Activated CD8-positive, alpha-beta T cell treated with anti-CD3 and anti-CD28 coated beads for 36 hours (primary cell): ENCODE measurements at regions not wholly inside any gene's neighbourhood (a gene's known extent, or its start where the extent isn't known, plus 50 kb on each side); places are given as distances from the start of the nearest gene placed in this dataset.
"Not testable (repeated sequence)": the region's sequence is repeated elsewhere in the genome, so short reads cannot be mapped to it uniquely, and the experiment has no call there.

ENCODE experiments used
- ATAC-seq: fragments of 200-7000 bp; cut with Tn5 transposase; one replicate; pipeline ENCODE4 v1.10.0; 2021; ENCODE audit warnings: mild to moderate bottlenecking, moderate library complexity
- CTCF ChIA-PET: fragments of 350-600 bp; sonication (Branson Sonifier 250); formaldehyde crosslinking; loops from one replicate; lab custom pipeline; 2021; ENCODE audit warnings: antibody characterized with exemption; lab: Charles Lee
- POLR2A ChIA-PET: fragments of 350-600 bp; sonication (Branson Sonifier 250); formaldehyde crosslinking; loops from one replicate; lab custom pipeline; 2021; ENCODE audit warnings: antibody characterized with exemption; lab: Charles Lee
- DNase-seq: peaks from one replicate; pipeline ENCODE4 v3.0.0-alpha.2; 2020
- H3K27ac Mint-ChIP-seq: one replicate; pipeline ENCODE4 v1.8.0; 2021; ENCODE audit warnings: mild to moderate bottlenecking, mixed read lengths
- H3K27me3 Mint-ChIP-seq: one replicate; pipeline ENCODE4 v1.8.0; 2021; ENCODE audit warnings: mixed read lengths
- H3K36me3 Mint-ChIP-seq: one replicate; pipeline ENCODE4 v1.8.0; 2021; ENCODE audit warnings: low read depth, mixed read lengths
- H3K4me1 Mint-ChIP-seq: one replicate; pipeline ENCODE4 v1.8.0; 2021; ENCODE audit warnings: low read depth, mixed read lengths
- H3K4me3 Mint-ChIP-seq: one replicate; pipeline ENCODE4 v1.8.0; 2021; ENCODE audit warnings: mild to moderate bottlenecking, moderate library complexity, mixed read lengths
- H3K9me3 Mint-ChIP-seq: one replicate; pipeline ENCODE4 v1.8.0; 2021; ENCODE audit warnings: mixed read lengths
- CTCF ChIP-seq: fragments of 200-600 bp; IDR thresholded peaks from one replicate; pipeline ENCODE4 v1.8.0; 2022; ENCODE audit warnings: antibody characterized with exemption, mild to moderate bottlenecking
- intact Hi-C: fragments of 100-400 bp; cut with micrococcal nuclease; formaldehyde crosslinking; loops from one replicate; pipeline ENCODE4 v1.10.0; 2022

GRCh38 chr6:76165471-76166221, 93.2 kb upstream of the IMPG1 start:
- ChIA-PET CTCF (no interaction called here), POLR2A (no interaction called here)
- no peaks in the 10 kb centered on the region for H3K4me1 Mint-ChIP-seq
- DNase-seq (no peak), ATAC-seq (no peak)
- no peak for TF ChIP-seq CTCF
- H3K36me3 Mint-ChIP-seq: no peaks in the 10 kb centered on the region
- no peaks in the 10 kb centered on the region for H3K27me3 Mint-ChIP-seq
- no peak overlapping the region for H3K27ac Mint-ChIP-seq
- H3K9me3 Mint-ChIP-seq: no peaks in the 10 kb centered on the region
- no peak overlapping the region for H3K4me3 Mint-ChIP-seq
- intact Hi-C loops: no loop called here

GRCh38 chr6:76162811-76163210, 90.3 kb upstream of the IMPG1 start:
- Mint-ChIP-seq H3K27ac (no peak overlapping the region), H3K36me3 (no peaks in the 10 kb centered on the region), H3K27me3 (no peaks in the 10 kb centered on the region), H3K9me3 (peaks cover 14% of the 10 kb centered on the region), H3K4me1 (no peaks in the 10 kb centered on the region), H3K4me3 (no peak overlapping the region)
- DNase-seq (no peak), ATAC-seq (no peak)
- no peak for TF ChIP-seq CTCF
- intact Hi-C loops: no loop called here
- POLR2A ChIA-PET: no interaction called here
- CTCF ChIA-PET: no interaction called here

- POLR2A ChIA-PET, H3K4me1 Mint-ChIP-seq, H3K36me3 Mint-ChIP-seq, H3K27me3 Mint-ChIP-seq, H3K27ac Mint-ChIP-seq, CTCF ChIA-PET, DNase-seq, ATAC-seq, H3K4me3 Mint-ChIP-seq, intact Hi-C loops: not testable (repeated sequence)
- H3K9me3 Mint-ChIP-seq: peaks cover 20% of the 10 kb centered on the region
These were observed 85.3 kb upstream of the IMPG1 start for GRCh38 chr6:76157800-76158199.

GRCh38 chr6:76135481-76135880, 63.0 kb upstream of the IMPG1 start:
- no peaks in the 10 kb centered on the region for H3K36me3 Mint-ChIP-seq
- TF ChIP-seq CTCF: no peak
- no peak for ATAC-seq
- H3K4me1 Mint-ChIP-seq: no peaks in the 10 kb centered on the region
- intact Hi-C loops: no loop called here
- H3K27me3 Mint-ChIP-seq: no peaks in the 10 kb centered on the region
- CTCF ChIA-PET: no interaction called here
- no peak overlapping the region for H3K27ac Mint-ChIP-seq
- H3K4me3 Mint-ChIP-seq: no peak overlapping the region
- POLR2A ChIA-PET: no interaction called here
- DNase-seq: no peak
- H3K9me3 Mint-ChIP-seq: peaks cover 1% of the 10 kb centered on the region

GRCh38 chr6:76134651-76135050, 62.2 kb upstream of the IMPG1 start:
- POLR2A ChIA-PET: no interaction called here
- no peaks in the 10 kb centered on the region for H3K27me3 Mint-ChIP-seq
- no peak for DNase-seq
- no peak for TF ChIP-seq CTCF
- H3K4me3 Mint-ChIP-seq: no peak overlapping the region
- intact Hi-C loops: no loop called here
- no peak overlapping the region for H3K27ac Mint-ChIP-seq
- no peak for ATAC-seq
- CTCF ChIA-PET: no interaction called here
- H3K4me1 Mint-ChIP-seq: no peaks in the 10 kb centered on the region
- H3K9me3 Mint-ChIP-seq: peaks cover 1% of the 10 kb centered on the region
- H3K36me3 Mint-ChIP-seq: no peaks in the 10 kb centered on the region
